B cell (primary cell): ENCODE measurements at regions not wholly inside any gene's neighbourhood (a gene's known extent, or its start where the extent isn't known, plus 50 kb on each side); places are given as distances from the start of the nearest gene placed in this dataset.

Experiments
- ATAC-seq: fragments of 200-7000 bp; cut with Tn5 transposase; one replicate; pipeline ENCODE4 v1.10.0; 2021; ENCODE audit warnings: low read depth, mild to moderate bottlenecking, moderate number of reproducible peaks, moderate library complexity
- CTCF ChIA-PET: fragments of 350-600 bp; sonication (Branson Sonifier 250); formaldehyde crosslinking; loops from one replicate; lab custom pipeline; 2021; ENCODE audit warnings: antibody characterized with exemption, inconsistent platforms; lab: Charles Lee
- POLR2A ChIA-PET: fragments of 350-600 bp; sonication (Branson Sonifier 250); formaldehyde crosslinking; loops from one replicate; lab custom pipeline; 2021; ENCODE audit warnings: antibody characterized with exemption; lab: Charles Lee
- DNase-seq: peaks from one replicate; pipeline ENCODE4 v3.0.0; 2013
- H2AFZ ChIP-seq: 2 replicates; pipeline ENCODE4 v1.6.1; 2012; ENCODE audit warnings: mild to moderate bottlenecking, low read depth, low read length; ENCODE audit not compliant: insufficient read depth, poor library complexity, severe bottlenecking
- H3K27ac ChIP-seq, 2 donors: 1 replicate in 1 of 2; 2 replicates in 1 of 2; pipeline ENCODE4 v1.5.1; 2012 to 2013; ENCODE audit warnings: low read length in 2 of 2, mild to moderate bottlenecking in 2 of 2, moderate library complexity in 1 of 2
- H3K27me3 ChIP-seq, 4 experiments: fragments of 200-600 bp in 1 of 4; sonication (generic) in 1 of 4; replicated peaks in 1 of 4; 1 replicate in 2 of 4; 2 replicates in 2 of 4; pipeline versions ENCODE4 v1.6.1 to v1.7.0; 2013 to 2016; ENCODE audit warnings: low read length in 3 of 4, mild to moderate bottlenecking in 2 of 4, mixed read lengths in 1 of 4, moderate library complexity in 1 of 4; ENCODE audit not compliant: insufficient read depth in 4 of 4, control insufficient read depth in 3 of 4; ENCODE audit errors: control extremely low read depth in 1 of 4
- H3K36me3 ChIP-seq, 2 experiments: replicated peaks in 1 of 2; 1 replicate in 1 of 2; 2 replicates in 1 of 2; pipeline versions ENCODE4 v1.6.1 to v1.7.1; 2013; ENCODE audit warnings: low read length in 1 of 2; ENCODE audit not compliant: insufficient read depth in 2 of 2, control insufficient read depth in 1 of 2; ENCODE audit errors: control extremely low read depth in 1 of 2, extremely low read depth in 1 of 2
- H3K4me1 ChIP-seq, 2 donors: fragments of 200-600 bp in 1 of 2; sonication (generic) in 1 of 2; 1 replicate in 1 of 2; 2 replicates in 1 of 2; pipeline versions ENCODE4 v1.5.1 to v1.6.1; 2013 to 2017; ENCODE audit warnings: low read length in 2 of 2; ENCODE audit not compliant: control insufficient read depth in 2 of 2, insufficient read depth in 2 of 2
- H3K4me2 ChIP-seq: replicated peaks from 2 replicates; pipeline ENCODE3; 2012; ENCODE audit warnings: mild to moderate bottlenecking, low read depth, low read length; ENCODE audit not compliant: poor library complexity, severe bottlenecking
- H3K4me3 ChIP-seq, 5 experiments: fragments of 200-600 bp in 1 of 5; sonication (generic) in 1 of 5; 1 replicate in 3 of 5; 2 replicates in 2 of 5; pipeline versions ENCODE4 v1.5.1 to v1.7.0; 2011 to 2016; ENCODE audit warnings: low read length in 4 of 5, mild to moderate bottlenecking in 4 of 5, low read depth in 2 of 5, control low read depth in 1 of 5, moderate library complexity in 1 of 5; ENCODE audit not compliant: insufficient read depth in 1 of 5; ENCODE audit errors: control extremely low read depth in 1 of 5, extremely low read depth in 1 of 5
- H3K79me2 ChIP-seq: fragments of 200-600 bp; sonication (generic); one replicate; pipeline ENCODE4 v1.6.0; 2016; ENCODE audit warnings: low read length; ENCODE audit not compliant: control insufficient read depth, insufficient read depth
- H3K9ac ChIP-seq: fragments of 200-600 bp; sonication (generic); 2 replicates; pipeline ENCODE4 v1.6.1; 2017; ENCODE audit warnings: mild to moderate bottlenecking, low read length, moderate library complexity
- H3K9me3 ChIP-seq, 3 donors: one replicate each; pipeline versions ENCODE4 v1.6.1 to v1.7.1; 2013; ENCODE audit warnings: low read length in 2 of 3; ENCODE audit not compliant: control insufficient read depth in 2 of 3, insufficient read depth in 1 of 3; ENCODE audit errors: control extremely low read depth in 1 of 3
- H4K20me1 ChIP-seq: 2 replicates; pipeline ENCODE4 v1.6.0; 2012; ENCODE audit warnings: mild to moderate bottlenecking, low read length; ENCODE audit not compliant: insufficient read depth, control insufficient read depth, poor library complexity, severe bottlenecking
- H3K27ac Mint-ChIP-seq: one replicate; pipeline ENCODE4 v1.8.0; 2021; ENCODE audit warnings: mixed read lengths
- H3K27me3 Mint-ChIP-seq: one replicate; pipeline ENCODE4 v1.8.0; 2021; ENCODE audit warnings: mixed read lengths
- H3K4me1 Mint-ChIP-seq: one replicate; pipeline ENCODE4 v1.8.0; 2021; ENCODE audit warnings: mixed read lengths
- H3K4me3 Mint-ChIP-seq: one replicate; pipeline ENCODE4 v1.8.0; 2021; ENCODE audit warnings: mixed read lengths
- H3K9me3 Mint-ChIP-seq: one replicate; pipeline ENCODE4 v1.8.0; 2022; ENCODE audit warnings: mixed read lengths; ENCODE audit not compliant: insufficient read depth
- CTCF ChIP-seq: fragments of 200-600 bp; IDR thresholded peaks from one replicate; pipeline ENCODE4 v1.8.0; 2022; ENCODE audit warnings: antibody characterized with exemption, mild to moderate bottlenecking
- EZH2 ChIP-seq: IDR thresholded peaks from 2 replicates; pipeline ENCODE4 v1.6.1; 2012; ENCODE audit warnings: borderline replicate concordance, low read depth, mild to moderate bottlenecking, moderate library complexity, low read length; ENCODE audit not compliant: insufficient read depth, poor library complexity, severe bottlenecking
- WGBS: methylation state at CpG from one replicate; pipeline ENCODE4 v1.1.5; 2013; ENCODE audit warnings: missing lambda C conversion rate; ENCODE audit not compliant: insufficient coverage; 5-methylcytosine and 5-hydroxymethylcytosine counted together
- intact Hi-C: fragments of 100-400 bp; cut with micrococcal nuclease; formaldehyde crosslinking; loops from one replicate; pipeline ENCODE4 v1.10.0; 2022

- Histone ChIP-seq H4K20me1 (no peaks in the 10 kb centered on the region), H3K4me1 (no peaks in the 10 kb centered on the region), H3K4me2 (no peak overlapping the region), H3K9ac (no peak overlapping the region), H3K79me2 (no peaks in the 10 kb centered on the region), H3K27ac (no peak overlapping the region), H3K4me3 (no peak overlapping the region), H3K27me3 (peaks cover 0 to 10% (median 0%) of the 10 kb centered on the region in 4 experiments), H3K36me3 (no peaks in the 10 kb centered on the region), H3K9me3 (peaks cover 0 to 11% (median 4%) of the 10 kb centered on the region in 3 donors), H2AFZ (no peak overlapping the region)
- Mint-ChIP-seq H3K9me3 (peaks cover 2% of the 10 kb centered on the region), H3K4me1 (peaks cover 5% of the 10 kb centered on the region), H3K27me3 (peaks cover 36% of the 10 kb centered on the region), H3K27ac (no peak overlapping the region), H3K4me3 (no peak overlapping the region)
- ChIA-PET POLR2A (interaction anchor here (0.6 kb wide), 1 partner anchor 311 kb away, joined by 3 read pairs; no protein-coding TSS in a partner anchor), CTCF (no interaction called here)
- TF ChIP-seq EZH2 (no peak), CTCF (no peak)
- no peak for ATAC-seq
- intact Hi-C loops = no loop called here
- DNase-seq = no peak
- WGBS = 83% methylated on average over 4 of the region's 4 CpGs
Measured at GRCh38 chr20:48017992-48018391, 232.7 kb upstream of the SULF2 start.

- no peak overlapping the region for H3K27ac Mint-ChIP-seq
- H3K4me3 ChIP-seq = no peak overlapping the region
- H3K27me3 Mint-ChIP-seq = peaks cover 41% of the 10 kb centered on the region
- H3K9me3 Mint-ChIP-seq = peaks cover 2% of the 10 kb centered on the region
- H3K4me2 ChIP-seq = no peak overlapping the region
- H3K9me3 ChIP-seq = peaks cover 0 to 11% (median 6%) of the 10 kb centered on the region in 3 donors
- no peak overlapping the region for H3K9ac ChIP-seq
- no peaks in the 10 kb centered on the region for H3K4me1 ChIP-seq
- no peak for DNase-seq
- no peaks in the 10 kb centered on the region for H3K36me3 ChIP-seq
- TF ChIP-seq EZH2 (no peak), CTCF (no peak)
- H3K27me3 ChIP-seq = peaks cover 0 to 10% (median 0%) of the 10 kb centered on the region in 4 experiments
- H2AFZ ChIP-seq = no peak overlapping the region
- no peak overlapping the region for H3K27ac ChIP-seq
- 100% methylated on average over 2 of the region's 2 CpGs for WGBS
- POLR2A ChIA-PET = interaction anchor here (0.6 kb wide), 1 partner anchor 311 kb away, joined by 3 read pairs; no protein-coding TSS in a partner anchor
- H3K4me3 Mint-ChIP-seq = no peak overlapping the region
- H3K4me1 Mint-ChIP-seq = peaks cover 5% of the 10 kb centered on the region
- no peaks in the 10 kb centered on the region for H4K20me1 ChIP-seq
- ATAC-seq = no peak
- CTCF ChIA-PET = no interaction called here
- intact Hi-C loops = no loop called here
- no peaks in the 10 kb centered on the region for H3K79me2 ChIP-seq
Measured at GRCh38 chr20:48017509-48017908, 232.2 kb upstream of the SULF2 start.
